ENCODE measurements at regions not wholly inside any gene's neighbourhood (a gene's known extent, or its start where the extent isn't known, plus 50 kb on each side); places are given as distances from the start of the nearest gene placed in this dataset.

GRCh38 chr5:173745123-173745522 is 128.7 kb upstream of the BOD1 start:
- peaks cover 0 to 3% of the 10 kb centered on the region in 2 donors for H3K4me1 Mint-ChIP-seq (ENCODE audit: low read depth in 2 of 2)
- no peaks in the 10 kb centered on the region for H3K36me3 Mint-ChIP-seq (ENCODE audit: insufficient read depth)
- no peaks in the 10 kb centered on the region for H3K9me3 Mint-ChIP-seq
- no peak for DNase-seq
- no peak overlapping the region for H3K27ac Mint-ChIP-seq
- H3K27me3 Mint-ChIP-seq, result peaks cover 7% of the 10 kb centered on the region in 2 donors
- H3K4me3 Mint-ChIP-seq, result no peak overlapping the region
- peak; percentile 35 for ATAC-seq (replicated peaks)

GRCh38 chr5:173745557-173745956 is 129.1 kb upstream of the BOD1 start:
- Mint-ChIP-seq H3K27me3 (peaks cover 6 to 7% of the 10 kb centered on the region in 2 donors), H3K36me3 (ENCODE audit: insufficient read depth) (no peaks in the 10 kb centered on the region), H3K9me3 (no peaks in the 10 kb centered on the region), H3K27ac (no peak overlapping the region), H3K4me1 (ENCODE audit: low read depth in 2 of 2) (peaks cover 0 to 3% of the 10 kb centered on the region in 2 donors), H3K4me3 (no peak overlapping the region)
- DNase-seq (no peak), ATAC-seq (replicated peaks) (no peak)

- Mint-ChIP-seq H3K9me3 (no peaks in the 10 kb centered on the region), H3K4me1 (ENCODE audit: low read depth in 2 of 2) (peaks cover 0 to 3% of the 10 kb centered on the region in 2 donors), H3K36me3 (ENCODE audit: insufficient read depth) (no peaks in the 10 kb centered on the region), H3K27ac (no peak overlapping the region), H3K27me3 (peaks cover 3% of the 10 kb centered on the region in 2 donors), H3K4me3 (no peak overlapping the region)
- DNase-seq (no peak), ATAC-seq (replicated peaks) (no peak)
Observed at GRCh38 chr5:173746047-173746646, 129.7 kb upstream of the BOD1 start.

GRCh38 chr5:173747876-173748275 is 131.4 kb upstream of the BOD1 start:
- Mint-ChIP-seq H3K9me3 (no peaks in the 10 kb centered on the region), H3K4me3 (no peak overlapping the region), H3K27ac (no peak overlapping the region), H3K27me3 (peaks cover 5 to 11% of the 10 kb centered on the region in 2 donors), H3K4me1 (ENCODE audit: low read depth in 2 of 2) (peaks cover 0 to 3% of the 10 kb centered on the region in 2 donors), H3K36me3 (ENCODE audit: insufficient read depth) (no peaks in the 10 kb centered on the region)
- ATAC-seq (replicated peaks) (no peak), DNase-seq (no peak)

- Mint-ChIP-seq H3K27me3 (peaks cover 17 to 19% of the 10 kb centered on the region in 2 donors), H3K27ac (no peak overlapping the region), H3K9me3 (no peaks in the 10 kb centered on the region), H3K4me1 (ENCODE audit: low read depth in 2 of 2) (no peaks in the 10 kb centered on the region), H3K36me3 (ENCODE audit: insufficient read depth) (no peaks in the 10 kb centered on the region), H3K4me3 (no peak overlapping the region)
- DNase-seq (no peak), ATAC-seq (replicated peaks) (no peak)
Observed at GRCh38 chr5:173750538-173751265, 134.3 kb upstream of the BOD1 start.

GRCh38 chr5:173751266-173751600 is 134.8 kb upstream of the BOD1 start:
- Mint-ChIP-seq H3K36me3 (ENCODE audit: insufficient read depth) (no peaks in the 10 kb centered on the region), H3K9me3 (no peaks in the 10 kb centered on the region), H3K27me3 (peaks cover 17 to 19% of the 10 kb centered on the region in 2 donors), H3K27ac (no peak overlapping the region), H3K4me1 (ENCODE audit: low read depth in 2 of 2) (no peaks in the 10 kb centered on the region), H3K4me3 (no peak overlapping the region)
- DNase-seq (no peak), ATAC-seq (replicated peaks) (no peak)

GRCh38 chr5:173752653-173753052 is 135.5 kb upstream of the CPEB4 start:
- H3K36me3 Mint-ChIP-seq (ENCODE audit: insufficient read depth), result no peaks in the 10 kb centered on the region
- no peak for DNase-seq

GRCh38 chr5:173753307-173754168 is 134.6 kb upstream of the CPEB4 start:
- H3K4me1 Mint-ChIP-seq (ENCODE audit: low read depth in 2 of 2), result no peaks in the 10 kb centered on the region
- DNase-seq (no peak), ATAC-seq (replicated peaks) (no peak)
- H3K27ac Mint-ChIP-seq, result no peak overlapping the region
- H3K27me3 Mint-ChIP-seq, result peaks cover 17 to 19% of the 10 kb centered on the region in 2 donors
- no peaks in the 10 kb centered on the region for H3K9me3 Mint-ChIP-seq
- H3K4me3 Mint-ChIP-seq, result no peak overlapping the region
- H3K36me3 Mint-ChIP-seq (ENCODE audit: insufficient read depth), result no peaks in the 10 kb centered on the region

More at GRCh38 chr5:173752653-173753052, 135.5 kb upstream of the CPEB4 start:
- H3K4me3 Mint-ChIP-seq, result no peak overlapping the region
- ATAC-seq (replicated peaks), result no peak
- no peaks in the 10 kb centered on the region for H3K9me3 Mint-ChIP-seq
- H3K27me3 Mint-ChIP-seq, result peaks cover 17 to 19% of the 10 kb centered on the region in 2 donors
- H3K27ac Mint-ChIP-seq, result no peak overlapping the region
- no peaks in the 10 kb centered on the region for H3K4me1 Mint-ChIP-seq (ENCODE audit: low read depth in 2 of 2)

GRCh38 chr5:173755319-173755718 is 132.8 kb upstream of the CPEB4 start:
- ATAC-seq (replicated peaks), result no peak
- no peaks in the 10 kb centered on the region for H3K4me1 Mint-ChIP-seq (ENCODE audit: low read depth in 2 of 2)
- no peaks in the 10 kb centered on the region for H3K9me3 Mint-ChIP-seq
- no peak overlapping the region for H3K27ac Mint-ChIP-seq
- no peak overlapping the region for H3K4me3 Mint-ChIP-seq
- peaks cover 18 to 19% of the 10 kb centered on the region in 2 donors for H3K27me3 Mint-ChIP-seq
- no peak for DNase-seq
- H3K36me3 Mint-ChIP-seq (ENCODE audit: insufficient read depth), result no peaks in the 10 kb centered on the region

- H3K4me3 Mint-ChIP-seq, result no peak overlapping the region
Observed at GRCh38 chr5:173757403-173758209, 130.5 kb upstream of the CPEB4 start.

GRCh38 chr5:173758676-173759075 is 129.5 kb upstream of the CPEB4 start:
- H3K27me3 Mint-ChIP-seq, result peaks cover 30 to 41% of the 10 kb centered on the region in 2 donors
- DNase-seq, result no peak
- no peaks in the 10 kb centered on the region for H3K36me3 Mint-ChIP-seq (ENCODE audit: insufficient read depth)
- no peaks in the 10 kb centered on the region for H3K4me1 Mint-ChIP-seq (ENCODE audit: low read depth in 2 of 2)
- H3K27ac Mint-ChIP-seq, result no peak overlapping the region
- no peak for ATAC-seq (replicated peaks)
- no peaks in the 10 kb centered on the region for H3K9me3 Mint-ChIP-seq
- H3K4me3 Mint-ChIP-seq, result no peak overlapping the region

More at GRCh38 chr5:173757403-173758209, 130.5 kb upstream of the CPEB4 start:
- DNase-seq (no peak), ATAC-seq (replicated peaks) (no peak)
- H3K36me3 Mint-ChIP-seq (ENCODE audit: insufficient read depth), result no peaks in the 10 kb centered on the region
- no peak overlapping the region for H3K27ac Mint-ChIP-seq
- no peaks in the 10 kb centered on the region for H3K9me3 Mint-ChIP-seq
- H3K4me1 Mint-ChIP-seq (ENCODE audit: low read depth in 2 of 2), result no peaks in the 10 kb centered on the region
- peaks cover 19 to 34% of the 10 kb centered on the region in 2 donors for H3K27me3 Mint-ChIP-seq

- Mint-ChIP-seq H3K4me3 (no peak overlapping the region), H3K27ac (no peak overlapping the region), H3K9me3 (no peaks in the 10 kb centered on the region), H3K4me1 (ENCODE audit: low read depth in 2 of 2) (no peaks in the 10 kb centered on the region), H3K36me3 (ENCODE audit: insufficient read depth) (no peaks in the 10 kb centered on the region), H3K27me3 (peaks cover 28 to 41% of the 10 kb centered on the region in 2 donors)
- no peak for DNase-seq
- ATAC-seq (replicated peaks), result no peak
Observed at GRCh38 chr5:173759691-173760090, 128.5 kb upstream of the CPEB4 start.
